H1 (cell line): ENCODE measurements at regions not wholly inside any gene's neighbourhood (a gene's known extent, or its start where the extent isn't known, plus 50 kb on each side); places are given as distances from the start of the nearest gene placed in this dataset.

ENCODE experiments used
- JUN ChIP-seq: IDR thresholded peaks from 2 replicates; pipeline ENCODE4 v1.6.1; 2011; ENCODE audit warnings: low read depth, mild to moderate bottlenecking, improper control_type of control experiment, low read length
- KDM1A ChIP-seq: fragments of 200-600, 300-600 bp; sonication (generic); IDR thresholded peaks from 2 replicates; pipeline ENCODE4 v1.7.1; 2016; ENCODE audit warnings: mild to moderate bottlenecking, low read length, borderline replicate concordance
- POLR2A ChIP-seq, 2 experiments: IDR thresholded peaks; 1 replicate in 1 of 2; 2 replicates in 1 of 2; pipeline ENCODE4 v1.6.1; 2011; ENCODE audit warnings: low read depth in 2 of 2, low read length in 2 of 2, mild to moderate bottlenecking in 2 of 2; ENCODE audit errors: control extremely low read depth in 1 of 2
- POLR2AphosphoS5 ChIP-seq: IDR thresholded peaks from 2 replicates; pipeline ENCODE4 v1.6.1; 2011; ENCODE audit warnings: low read depth, low read length
- SP2 ChIP-seq: IDR thresholded peaks from 2 replicates; pipeline ENCODE4 v1.6.1; 2012; ENCODE audit warnings: mild to moderate bottlenecking, low read length, inconsistent platforms
- TAF7 ChIP-seq: optimal IDR thresholded peaks from 2 replicates; pipeline ENCODE3; 2011; ENCODE audit warnings: low read depth, mild to moderate bottlenecking, inconsistent platforms, low read length, moderate library complexity, borderline replicate concordance
- TF ChIP-seq, protein P1 (sequence below): IDR thresholded peaks from 2 replicates; pipeline ENCODE4 v1.6.1; 2011; ENCODE audit warnings: low read depth, mild to moderate bottlenecking, low read length; ENCODE audit not compliant: insufficient read depth

DNA sequence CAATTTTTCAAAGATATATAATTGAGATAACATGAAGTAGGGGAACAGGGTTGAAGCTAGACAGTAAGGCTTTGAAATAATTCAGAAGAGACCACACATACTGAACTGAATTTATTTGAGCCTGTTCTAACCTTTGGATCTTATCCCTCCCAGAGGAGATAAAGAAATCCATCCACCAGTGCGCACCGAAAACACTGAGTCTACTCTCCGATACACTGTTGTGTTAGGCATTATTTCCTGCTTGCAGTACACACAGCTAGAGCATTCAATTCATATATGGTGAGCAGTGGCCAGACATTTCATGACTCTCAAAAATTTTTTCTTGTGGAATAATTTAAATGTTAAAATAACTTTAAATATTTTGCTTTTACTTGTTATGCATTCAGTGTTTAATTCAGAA, 342.7 kb downstream of the GPD2 start:
- TF ChIP-seq POLR2AphosphoS5 = no peak
- no peak for TF ChIP-seq JUN
- no peak for TF ChIP-seq KDM1A
- TF ChIP-seq, protein P1, sequence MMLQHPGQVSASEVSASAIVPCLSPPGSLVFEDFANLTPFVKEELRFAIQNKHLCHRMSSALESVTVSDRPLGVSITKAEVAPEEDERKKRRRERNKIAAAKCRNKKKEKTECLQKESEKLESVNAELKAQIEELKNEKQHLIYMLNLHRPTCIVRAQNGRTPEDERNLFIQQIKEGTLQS = no peak
- TF ChIP-seq TAF7 = no peak
- no peak for TF ChIP-seq POLR2A (IDR thresholded peaks at IDR 0.05; ENCODE audit: control extremely low read depth in 1 of 2, low read depth in 2 of 2, low read length in 2 of 2)
- no peak for TF ChIP-seq SP2
